Lower leg skin (tissue), 3 donors: ENCODE measurements at regions not wholly inside any gene's neighbourhood (a gene's known extent, or its start where the extent isn't known, plus 50 kb on each side); places are given as distances from the start of the nearest gene placed in this dataset.

ENCODE experiments used
- CTCF ChIP-seq, 3 donors: fragments of 450-650 bp; IDR thresholded peaks; one replicate each; pipeline ENCODE4 v1.5.1; 2016; ENCODE audit warnings: antibody characterized with exemption in 3 of 3, mild to moderate bottlenecking in 3 of 3, moderate library complexity in 2 of 3
- POLR2A ChIP-seq, 2 donors: fragments of 450-650 bp; IDR thresholded peaks; one replicate each; pipeline ENCODE4 v1.6.1; 2016 to 2017; ENCODE audit warnings: antibody characterized with exemption in 2 of 2, mild to moderate bottlenecking in 1 of 2, moderate library complexity in 1 of 2

- TF ChIP-seq CTCF (IDR thresholded peaks at IDR 0.05), result no peak
- TF ChIP-seq POLR2A (IDR thresholded peaks at IDR 0.05), result no peak
Measured at GRCh38 chr4:112767386-112767785, 130.4 kb downstream of the LARP7 start.
